MCF 10A (cell line): ENCODE measurements at regions not wholly inside any gene's neighbourhood (a gene's known extent, or its start where the extent isn't known, plus 50 kb on each side); places are given as distances from the start of the nearest gene placed in this dataset.

Experiments
- BruUV-seq: library from RNA; stranded (reverse); fragments of 400-500 nt; replicated peaks from 2 replicates; lab custom pipeline; 2021; lab: Mats Ljungman, UMichigan
- CTCF ChIA-PET: fragments of 300-600 bp; sonication (Branson Sonifier 250); formaldehyde crosslinking; extraction: SDS; loops from one replicate; lab custom pipeline; 2021; ENCODE audit warnings: antibody characterized with exemption, inconsistent platforms; lab: Yijun Ruan, JAX
- POLR2A ChIA-PET: fragments of 300-600, 350-650 bp; sonication (Branson Sonifier 250); formaldehyde crosslinking; extraction: SDS; loops from one replicate; lab custom pipeline; 2020; ENCODE audit warnings: antibody characterized with exemption, inconsistent platforms; lab: Yijun Ruan, JAX
- DNase-seq: peaks from one replicate; pipeline ENCODE4 v3.0.0-alpha.2; 2018; ENCODE audit not compliant: unreplicated experiment
- H3K27ac Mint-ChIP-seq: one replicate; pipeline ENCODE4 v1.8.0; 2022; ENCODE audit warnings: mild to moderate bottlenecking, low read depth, mixed read lengths; ENCODE audit not compliant: unreplicated experiment
- H3K27me3 Mint-ChIP-seq: one replicate; pipeline ENCODE4 v1.8.0; 2022; ENCODE audit warnings: mixed read lengths; ENCODE audit not compliant: insufficient read depth, unreplicated experiment
- H3K36me3 Mint-ChIP-seq: one replicate; pipeline ENCODE4 v1.8.0; 2022; ENCODE audit warnings: mild to moderate bottlenecking, moderate library complexity, mixed read lengths; ENCODE audit not compliant: insufficient read depth, unreplicated experiment
- H3K4me1 Mint-ChIP-seq: one replicate; pipeline ENCODE4 v1.8.0; 2022; ENCODE audit warnings: mixed read lengths; ENCODE audit not compliant: insufficient read depth, unreplicated experiment
- H3K4me3 Mint-ChIP-seq: one replicate; pipeline ENCODE4 v1.8.0; 2022; ENCODE audit warnings: mild to moderate bottlenecking, moderate library complexity, mixed read lengths; ENCODE audit not compliant: unreplicated experiment
- H3K9me3 Mint-ChIP-seq: one replicate; pipeline ENCODE4 v1.8.0; 2022; ENCODE audit warnings: mixed read lengths; ENCODE audit not compliant: unreplicated experiment
- CTCF ChIP-seq: fragments of 200-600 bp; IDR thresholded peaks from one replicate; pipeline ENCODE4 v1.8.0; 2022; ENCODE audit warnings: antibody characterized with exemption, mild to moderate bottlenecking; ENCODE audit not compliant: unreplicated experiment
- intact Hi-C: fragments of 100-400 bp; cut with micrococcal nuclease; formaldehyde crosslinking; loops from 2 replicates; pipeline ENCODE4 v1.14.1; 2022

- DNase-seq, result no peak
- no peak overlapping the region for H3K27ac Mint-ChIP-seq
- CTCF ChIA-PET, result interaction anchor here (1.1 to 1.5 kb wide), 4 partner anchors 93 to 477 kb away, joined by 3 to 5 read pairs (median 4); no protein-coding TSS in a partner anchor
- no peaks in the 10 kb centered on the region for H3K9me3 Mint-ChIP-seq
- no peak overlapping the region for H3K4me3 Mint-ChIP-seq
- H3K36me3 Mint-ChIP-seq, result no peaks in the 10 kb centered on the region
- intact Hi-C loops, result no loop called here
- POLR2A ChIA-PET, result no interaction called here
- no TSS peak for BruUV-seq
- H3K27me3 Mint-ChIP-seq, result no peaks in the 10 kb centered on the region
- TF ChIP-seq CTCF, result no peak
- H3K4me1 Mint-ChIP-seq, result peaks cover 5% of the 10 kb centered on the region
These were observed 73.6 kb upstream of the LRRC8B start for GRCh38 chr1:89451011-89451410.

GRCh38 chr1:89453123-89453972, 71.3 kb upstream of the LRRC8B start:
- intact Hi-C loops, result no loop called here
- no peaks in the 10 kb centered on the region for H3K27me3 Mint-ChIP-seq
- POLR2A ChIA-PET, result interaction anchor here (1.5 to 2.5 kb wide), 2 partner anchors 46 to 469 kb away, joined by 3 to 7 read pairs; no protein-coding TSS in a partner anchor

GRCh38 chr1:89454845-89455521, 69.6 kb upstream of the LRRC8B start:
- Mint-ChIP-seq H3K4me1 (peaks cover 5% of the 10 kb centered on the region), H3K4me3 (no peak overlapping the region), H3K27ac (no peak overlapping the region), H3K9me3 (no peaks in the 10 kb centered on the region), H3K36me3 (no peaks in the 10 kb centered on the region), H3K27me3 (no peaks in the 10 kb centered on the region)
- no TSS peak for BruUV-seq
- POLR2A ChIA-PET, result interaction anchor here (2.5 kb wide), 1 partner anchor 470 kb away, joined by 7 read pairs; no protein-coding TSS in a partner anchor
- peak; percentile 44 for TF ChIP-seq CTCF
- intact Hi-C loops, result loop anchor here (1.0 to 2.0 kb wide), 4 partner anchors 96 to 519 kb away; no protein-coding TSS in a partner anchor
- peak; percentile 61 for DNase-seq
- CTCF ChIA-PET, result interaction anchor here (0.6 to 5.4 kb wide), 21 partner anchors 9 to 556 kb away, joined by 3 to 58 read pairs (median 5); no protein-coding TSS in a partner anchor

More at GRCh38 chr1:89453123-89453972, 71.3 kb upstream of the LRRC8B start:
- no peak for TF ChIP-seq CTCF
- no TSS peak for BruUV-seq
- CTCF ChIA-PET, result interaction anchor here (0.6 to 5.4 kb wide), 19 partner anchors 7 to 1459 kb away, joined by 3 to 58 read pairs (median 5); no protein-coding TSS in a partner anchor
- no peaks in the 10 kb centered on the region for H3K36me3 Mint-ChIP-seq
- no peaks in the 10 kb centered on the region for H3K9me3 Mint-ChIP-seq
- DNase-seq, result peak; percentile 12
- no peak overlapping the region for H3K4me3 Mint-ChIP-seq
- peaks cover 5% of the 10 kb centered on the region for H3K4me1 Mint-ChIP-seq
- no peak overlapping the region for H3K27ac Mint-ChIP-seq
